WI38 (cell line): ENCODE measurements at regions not wholly inside any gene's neighbourhood (a gene's known extent, or its start where the extent isn't known, plus 50 kb on each side); places are given as distances from the start of the nearest gene placed in this dataset.

Source experiments
- H3K4me3 ChIP-seq: 2 replicates; pipeline ENCODE4 v1.5.1; 2011; ENCODE audit warnings: low read depth, mild to moderate bottlenecking, control low read depth, low read length
- TF ChIP-seq, protein P1 (sequence below): IDR thresholded peaks from 2 replicates; pipeline ENCODE4 v1.5.1; 2012; ENCODE audit warnings: low read depth, mild to moderate bottlenecking, control low read depth, low read length

DNA sequence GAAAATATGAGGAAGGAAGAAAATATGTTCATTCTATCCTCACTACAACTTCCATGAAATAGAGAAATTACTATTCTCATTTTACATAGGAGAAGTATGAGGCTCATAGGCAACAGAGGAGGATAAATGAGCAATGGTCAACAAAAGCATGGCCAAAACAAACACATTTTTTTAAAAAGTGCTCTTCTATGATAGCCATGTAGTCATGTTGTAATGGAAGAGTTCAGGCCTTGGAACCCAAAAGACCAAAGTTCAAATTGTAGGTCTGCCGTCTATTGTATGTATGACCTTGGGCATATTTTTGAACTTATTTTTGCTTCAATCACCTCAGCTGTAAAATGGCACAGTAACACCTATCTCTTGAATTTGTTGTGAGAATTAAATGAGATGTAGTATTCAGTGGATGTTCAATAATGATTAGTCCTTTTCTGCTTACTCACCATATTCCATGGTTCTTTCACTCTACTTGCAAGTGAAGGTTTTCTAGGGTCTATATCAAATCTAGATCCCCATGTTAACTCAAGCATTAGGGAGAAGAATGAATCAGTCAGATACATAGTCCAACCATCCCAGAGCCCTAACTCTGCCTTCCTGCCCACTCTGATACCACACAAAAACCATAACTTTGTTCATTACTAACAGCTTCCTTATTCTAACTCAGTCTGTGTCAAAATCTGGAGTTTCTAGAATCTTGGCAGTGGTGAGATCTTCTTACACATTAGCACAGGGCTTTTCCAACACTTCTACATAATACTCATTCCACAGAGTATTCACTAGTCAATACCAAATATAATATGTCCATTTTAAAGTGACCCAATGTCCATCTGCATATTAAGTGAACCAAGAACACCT lies 353.2 kb downstream of the PLPP3 start:
- TF ChIP-seq, protein P1, sequence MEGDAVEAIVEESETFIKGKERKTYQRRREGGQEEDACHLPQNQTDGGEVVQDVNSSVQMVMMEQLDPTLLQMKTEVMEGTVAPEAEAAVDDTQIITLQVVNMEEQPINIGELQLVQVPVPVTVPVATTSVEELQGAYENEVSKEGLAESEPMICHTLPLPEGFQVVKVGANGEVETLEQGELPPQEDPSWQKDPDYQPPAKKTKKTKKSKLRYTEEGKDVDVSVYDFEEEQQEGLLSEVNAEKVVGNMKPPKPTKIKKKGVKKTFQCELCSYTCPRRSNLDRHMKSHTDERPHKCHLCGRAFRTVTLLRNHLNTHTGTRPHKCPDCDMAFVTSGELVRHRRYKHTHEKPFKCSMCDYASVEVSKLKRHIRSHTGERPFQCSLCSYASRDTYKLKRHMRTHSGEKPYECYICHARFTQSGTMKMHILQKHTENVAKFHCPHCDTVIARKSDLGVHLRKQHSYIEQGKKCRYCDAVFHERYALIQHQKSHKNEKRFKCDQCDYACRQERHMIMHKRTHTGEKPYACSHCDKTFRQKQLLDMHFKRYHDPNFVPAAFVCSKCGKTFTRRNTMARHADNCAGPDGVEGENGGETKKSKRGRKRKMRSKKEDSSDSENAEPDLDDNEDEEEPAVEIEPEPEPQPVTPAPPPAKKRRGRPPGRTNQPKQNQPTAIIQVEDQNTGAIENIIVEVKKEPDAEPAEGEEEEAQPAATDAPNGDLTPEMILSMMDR = no peak
- H3K4me3 ChIP-seq = no peak overlapping the region

DNA sequence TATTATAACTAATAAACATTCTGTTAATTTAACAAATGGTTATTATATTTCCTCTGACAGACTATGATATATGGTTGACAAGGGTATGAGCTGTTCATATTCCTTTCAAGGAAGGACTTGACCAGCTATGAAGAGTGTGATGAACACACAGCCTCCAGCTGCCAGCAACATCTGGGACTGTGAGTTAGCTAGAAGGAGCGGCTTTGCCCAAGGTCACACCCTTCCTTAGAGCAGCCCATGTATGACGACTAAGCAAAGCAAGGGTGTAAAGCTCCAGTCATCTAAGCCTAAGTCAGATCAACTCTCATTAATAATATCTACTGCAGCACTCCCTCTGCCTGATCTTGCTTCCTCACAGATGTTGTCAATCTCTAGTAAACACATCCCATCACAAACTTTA lies 355.4 kb downstream of the PLPP3 start:
- no peak overlapping the region for H3K4me3 ChIP-seq
- TF ChIP-seq, protein P1 = no peak

DNA sequence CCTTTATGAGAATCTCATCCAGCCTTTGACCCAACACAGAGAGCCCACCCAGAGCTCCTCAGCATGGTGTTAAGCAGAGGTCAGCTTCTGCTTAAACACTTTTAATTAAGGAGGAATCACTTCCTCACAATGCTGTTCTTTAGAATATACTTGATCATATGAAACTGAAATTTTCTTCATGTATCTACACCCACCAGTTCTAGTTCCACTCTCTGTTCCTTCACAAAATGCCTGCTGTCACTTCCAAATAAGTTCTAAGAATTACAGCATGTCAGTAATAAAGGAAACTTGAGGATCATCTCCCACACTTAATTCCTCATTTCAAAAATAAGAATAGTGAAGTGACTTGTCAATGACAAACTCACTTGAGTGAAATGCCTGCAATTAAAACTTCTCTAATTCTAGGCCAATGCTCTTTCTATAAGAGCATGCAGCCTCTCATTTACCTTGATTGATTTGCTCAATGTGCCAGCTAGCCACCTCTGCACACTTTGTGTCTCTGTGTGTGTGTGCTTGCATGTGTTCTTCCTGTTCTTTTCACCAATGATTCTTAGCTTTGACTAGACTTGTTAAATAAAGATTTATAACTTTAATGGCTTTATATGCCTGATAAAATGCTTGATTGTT lies 356.3 kb downstream of the PLPP3 start:
- H3K4me3 ChIP-seq = no peak overlapping the region
- TF ChIP-seq, protein P1 = no peak

DNA sequence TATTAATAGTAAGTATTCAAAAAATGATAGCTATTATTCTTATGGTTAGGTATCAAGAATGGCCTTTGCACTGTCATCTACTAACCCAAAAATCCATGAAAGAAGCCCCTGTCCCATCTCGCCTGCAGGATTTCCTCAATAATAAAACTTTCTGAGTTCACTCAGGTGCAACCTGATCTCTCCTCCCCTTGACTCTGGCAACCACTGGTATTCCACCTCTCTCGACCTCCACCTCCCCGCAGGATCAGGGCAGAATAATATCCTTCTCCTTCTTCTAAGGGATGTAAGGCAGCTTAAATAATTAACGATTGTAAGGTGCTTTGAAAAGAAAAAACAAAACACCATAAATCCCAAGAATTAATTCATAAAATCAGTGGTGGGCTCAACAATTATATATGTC lies 359.3 kb downstream of the PLPP3 start:
- no peak overlapping the region for H3K4me3 ChIP-seq
- TF ChIP-seq, protein P1 = no peak

DNA sequence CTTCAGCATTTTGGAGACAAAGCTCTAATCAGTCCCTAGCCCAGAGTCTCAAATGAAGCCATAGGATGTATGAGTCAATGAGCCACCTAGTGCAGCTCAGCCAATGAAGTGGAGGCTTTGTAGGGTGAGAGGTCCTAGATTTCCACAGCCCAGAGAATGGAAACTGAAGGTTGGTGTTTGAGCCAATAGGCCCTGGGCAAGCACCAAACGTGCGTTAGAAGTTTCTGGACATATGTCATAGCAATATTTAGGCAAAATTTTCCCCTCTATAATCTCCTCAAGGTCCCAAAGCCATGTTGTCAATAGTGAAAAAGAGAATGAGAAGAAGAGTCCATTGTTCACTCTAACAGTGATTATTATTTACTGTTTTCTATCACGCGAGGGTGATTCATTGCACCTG lies 361.3 kb downstream of the PLPP3 start:
- TF ChIP-seq, protein P1 = no peak
- no peak overlapping the region for H3K4me3 ChIP-seq

DNA sequence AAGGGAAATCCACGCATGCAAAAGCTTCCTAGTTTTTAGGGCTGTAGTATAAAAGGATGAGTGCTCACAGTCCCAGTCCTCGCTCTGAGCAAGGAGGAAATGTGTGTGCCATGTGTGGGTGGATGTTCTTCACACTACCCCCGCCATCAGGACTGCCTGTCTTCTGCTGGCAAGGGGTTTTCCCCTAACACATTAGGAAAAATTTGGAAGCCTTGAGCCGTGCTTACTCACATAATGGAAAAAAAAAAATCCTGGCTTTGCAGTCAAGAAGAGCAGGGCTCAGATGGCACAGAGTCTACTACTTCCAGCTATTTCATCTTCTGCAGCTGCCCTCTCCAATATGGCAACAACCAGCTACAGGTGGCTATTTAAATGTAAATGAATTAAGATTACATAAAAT lies 363.1 kb downstream of the PLPP3 start:
- TF ChIP-seq, protein P1 = no peak
- no peak overlapping the region for H3K4me3 ChIP-seq

DNA sequence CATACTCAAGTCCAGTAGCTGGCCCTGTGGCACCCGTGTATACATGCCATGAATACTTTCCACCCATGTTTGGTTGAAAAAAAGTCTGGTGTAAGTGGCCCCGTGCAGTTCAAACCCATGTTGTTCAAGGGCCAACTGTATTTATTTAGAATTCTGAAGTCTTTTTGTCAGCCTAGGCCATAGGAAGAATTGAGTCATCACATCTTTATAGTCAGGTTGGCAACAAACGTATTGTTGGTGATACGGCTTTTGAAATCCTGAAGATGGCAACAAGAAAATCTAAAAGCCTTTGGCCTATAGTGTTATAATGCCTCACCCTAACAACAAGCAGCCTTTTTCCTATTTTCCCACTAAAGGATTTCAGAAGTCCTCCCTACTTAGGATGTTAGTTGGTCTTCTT lies 363.6 kb downstream of the PLPP3 start:
- TF ChIP-seq, protein P1 = no peak
- no peak overlapping the region for H3K4me3 ChIP-seq
